WTC11 (cell line): ENCODE measurements at regions not wholly inside any gene's neighbourhood (a gene's known extent, or its start where the extent isn't known, plus 50 kb on each side); places are given as distances from the start of the nearest gene placed in this dataset.

ENCODE experiments used
- ATAC-seq: fragments of 200-7000 bp; cut with Tn5 transposase; 2 replicates; pipeline ENCODE4 v1.10.0; 2021; ENCODE audit warnings: mild to moderate bottlenecking, moderate library complexity
- CTCF ChIA-PET: fragments of 300-600 bp; sonication (Branson Sonifier 250); formaldehyde crosslinking; loops from one replicate; lab custom pipeline; 2021; ENCODE audit warnings: antibody characterized with exemption; lab: Charles Lee
- POLR2A ChIA-PET: fragments of 350-600 bp; sonication (Branson Sonifier 250); formaldehyde crosslinking; loops from one replicate; lab custom pipeline; 2021; ENCODE audit warnings: antibody characterized with exemption; lab: Charles Lee
- DNase-seq: peaks from one replicate; pipeline ENCODE4 v3.0.0; 2021; ENCODE audit warnings: low spot score
- H3K27ac Mint-ChIP-seq: 2 replicates; pipeline ENCODE4 v1.8.0; 2021; ENCODE audit warnings: mixed read lengths
- H3K27me3 Mint-ChIP-seq: 2 replicates; pipeline ENCODE4 v1.8.0; 2021; ENCODE audit warnings: low read depth, mild to moderate bottlenecking, moderate library complexity, mixed read lengths
- H3K36me3 Mint-ChIP-seq: 2 replicates; pipeline ENCODE4 v1.8.0; 2021; ENCODE audit warnings: mixed read lengths
- H3K4me1 Mint-ChIP-seq: 2 replicates; pipeline ENCODE4 v1.8.0; 2022; ENCODE audit warnings: mixed read lengths
- H3K4me3 Mint-ChIP-seq: 2 replicates; pipeline ENCODE4 v1.8.0; 2021; ENCODE audit warnings: mild to moderate bottlenecking, moderate library complexity, mixed read lengths
- H3K9me3 Mint-ChIP-seq: 2 replicates; pipeline ENCODE4 v1.8.0; 2021; ENCODE audit warnings: mixed read lengths
- ATF1 ChIP-seq: sonication (generic); formaldehyde crosslinking; IDR thresholded peaks from 2 replicates; pipeline ENCODE4 v1.8.1; 2023; ENCODE audit warnings: mild to moderate bottlenecking, moderate library complexity, missing genetic modification reagents
- CREM ChIP-seq: sonication (generic); formaldehyde crosslinking; IDR thresholded peaks from 2 replicates; pipeline ENCODE4 v1.8.1; 2022; ENCODE audit warnings: mild to moderate bottlenecking, missing genetic modification reagents, moderate library complexity
- GABPB1 ChIP-seq: sonication (generic); formaldehyde crosslinking; IDR thresholded peaks from 2 replicates; pipeline ENCODE4 v1.8.1; 2023; ENCODE audit warnings: mild to moderate bottlenecking, missing genetic modification reagents
- JUN ChIP-seq: sonication (generic); formaldehyde crosslinking; IDR thresholded peaks from 2 replicates; pipeline ENCODE4 v1.8.0; 2023; ENCODE audit warnings: mild to moderate bottlenecking, missing genetic modification reagents
- NFATC4 ChIP-seq: fragments of 250-450 bp; sonication (Bioruptor Pico); IDR thresholded peaks from 2 replicates; pipeline ENCODE4 v1.9.0; 2021; ENCODE audit warnings: mild to moderate bottlenecking
- NFE2L1 ChIP-seq: sonication (generic); formaldehyde crosslinking; IDR thresholded peaks from 2 replicates; pipeline ENCODE4 v1.8.1; 2023; ENCODE audit warnings: missing genetic modification reagents
- NR3C1 ChIP-seq: sonication (generic); formaldehyde crosslinking; conservative IDR thresholded peaks from 2 replicates; pipeline ENCODE4 v1.8.1; 2023; ENCODE audit warnings: low read depth, mild to moderate bottlenecking, missing genetic modification reagents
- OVOL2 ChIP-seq: fragments of 250-450 bp; sonication (Bioruptor Pico); IDR thresholded peaks from 2 replicates; pipeline ENCODE4 v1.9.0; 2021; ENCODE audit warnings: mild to moderate bottlenecking, borderline replicate concordance
- RELA ChIP-seq: sonication (generic); formaldehyde crosslinking; IDR thresholded peaks from 2 replicates; pipeline ENCODE4 v1.8.1; 2022; ENCODE audit warnings: missing genetic modification reagents, mild to moderate bottlenecking, borderline replicate concordance
- SMAD3 ChIP-seq: sonication (generic); formaldehyde crosslinking; IDR thresholded peaks from 2 replicates; pipeline ENCODE4 v1.8.0; 2022; ENCODE audit warnings: missing genetic modification reagents, mild to moderate bottlenecking, borderline replicate concordance
- SOX15 ChIP-seq: fragments of 250-450 bp; sonication (Bioruptor Pico); IDR thresholded peaks from 2 replicates; pipeline ENCODE4 v1.9.0; 2021; ENCODE audit warnings: mild to moderate bottlenecking
- TEAD4 ChIP-seq: sonication (generic); formaldehyde crosslinking; IDR thresholded peaks from 2 replicates; pipeline ENCODE4 v1.8.0; 2022; ENCODE audit warnings: mild to moderate bottlenecking, missing genetic modification reagents
- ZNF232 ChIP-seq: sonication (generic); formaldehyde crosslinking; IDR thresholded peaks from 2 replicates; pipeline ENCODE4 v1.8.0; 2022; ENCODE audit warnings: mild to moderate bottlenecking, missing genetic modification reagents
- ZNF263 ChIP-seq: sonication (generic); formaldehyde crosslinking; IDR thresholded peaks from 2 replicates; pipeline ENCODE4 v1.8.1; 2022; ENCODE audit warnings: low read depth, mild to moderate bottlenecking, moderate library complexity, missing genetic modification reagents
- ZNF317 ChIP-seq: sonication (generic); formaldehyde crosslinking; IDR thresholded peaks from 2 replicates; pipeline ENCODE4 v1.8.1; 2023; ENCODE audit warnings: low read depth, mild to moderate bottlenecking, moderate library complexity, missing genetic modification reagents, borderline replicate concordance
- TF ChIP-seq, protein P1 (sequence below): sonication (generic); formaldehyde crosslinking; IDR thresholded peaks from 2 replicates; pipeline ENCODE4 v1.8.1; 2023; ENCODE audit warnings: mild to moderate bottlenecking, missing genetic modification reagents, moderate library complexity
- TF ChIP-seq, protein P2 (sequence below): sonication (generic); formaldehyde crosslinking; IDR thresholded peaks from 2 replicates; pipeline ENCODE4 v1.8.0; 2022; ENCODE audit warnings: mild to moderate bottlenecking, missing genetic modification reagents
- TF ChIP-seq, protein P3 (sequence below): fragments of 200-600 bp; IDR thresholded peaks from 2 replicates; pipeline ENCODE4 v1.8.0; 2022; ENCODE audit warnings: antibody characterized with exemption
- TF ChIP-seq, protein P4 (sequence below): fragments of 250-450 bp; sonication (Bioruptor Pico); IDR thresholded peaks from 2 replicates; pipeline ENCODE4 v1.8.0; 2021; ENCODE audit warnings: mild to moderate bottlenecking
- TF ChIP-seq, protein P5 (sequence below): sonication (generic); formaldehyde crosslinking; IDR thresholded peaks from 2 replicates; pipeline ENCODE4 v1.8.1; 2022; ENCODE audit warnings: low read depth, mild to moderate bottlenecking, moderate library complexity, missing genetic modification reagents, borderline replicate concordance
- TF ChIP-seq, protein P6 (sequence below): sonication (generic); formaldehyde crosslinking; IDR thresholded peaks from 2 replicates; pipeline ENCODE4 v1.8.0; 2022; ENCODE audit warnings: mild to moderate bottlenecking, missing genetic modification reagents
- TF ChIP-seq, protein P7 (sequence below): fragments of 250-450 bp; sonication (Bioruptor Pico); IDR thresholded peaks from 2 replicates; pipeline ENCODE4 v1.9.0; 2021; ENCODE audit warnings: mild to moderate bottlenecking, borderline replicate concordance

DNA sequence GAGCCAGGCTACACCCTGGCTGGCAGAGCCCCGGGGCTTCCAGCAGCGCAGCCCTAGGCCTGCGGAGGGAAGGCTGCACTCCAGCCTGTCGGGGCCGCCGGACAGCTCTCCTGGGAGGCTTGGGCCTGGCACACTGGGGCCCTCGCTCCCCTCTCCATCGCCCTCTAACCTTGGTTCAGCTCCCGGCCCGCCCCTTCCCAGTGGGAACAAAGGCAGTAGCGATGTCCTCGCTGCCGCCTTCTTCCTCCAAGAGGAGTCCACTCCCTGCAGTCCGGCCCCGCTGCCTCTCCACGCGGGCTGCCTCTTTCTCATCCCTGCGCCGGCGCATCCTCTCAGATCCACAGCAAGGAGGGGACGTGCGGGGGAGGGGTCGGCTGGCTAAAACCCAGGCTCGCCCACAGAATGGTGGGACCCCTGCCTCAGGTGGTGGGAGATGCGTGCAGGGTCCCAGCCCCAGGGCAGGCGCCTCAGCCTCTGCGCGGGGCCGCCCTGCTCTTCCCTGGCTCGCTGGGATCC, 138.1 kb downstream of the TWIST2 start:
- TF ChIP-seq TEAD4 (CRISPR knock-in tag) = no peak
- no peak for TF ChIP-seq ZNF232 (CRISPR knock-in tag)
- TF ChIP-seq, protein P1, sequence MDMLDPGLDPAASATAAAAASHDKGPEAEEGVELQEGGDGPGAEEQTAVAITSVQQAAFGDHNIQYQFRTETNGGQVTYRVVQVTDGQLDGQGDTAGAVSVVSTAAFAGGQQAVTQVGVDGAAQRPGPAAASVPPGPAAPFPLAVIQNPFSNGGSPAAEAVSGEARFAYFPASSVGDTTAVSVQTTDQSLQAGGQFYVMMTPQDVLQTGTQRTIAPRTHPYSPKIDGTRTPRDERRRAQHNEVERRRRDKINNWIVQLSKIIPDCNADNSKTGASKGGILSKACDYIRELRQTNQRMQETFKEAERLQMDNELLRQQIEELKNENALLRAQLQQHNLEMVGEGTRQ = no peak
- TF ChIP-seq NR3C1 (CRISPR knock-in tag) = no peak
- no peak for TF ChIP-seq ZNF263 (CRISPR knock-in tag)
- no peak for TF ChIP-seq RELA (CRISPR knock-in tag)
- TF ChIP-seq CREM (CRISPR knock-in tag) = no peak
- TF ChIP-seq SMAD3 = no peak
- TF ChIP-seq, protein P2, sequence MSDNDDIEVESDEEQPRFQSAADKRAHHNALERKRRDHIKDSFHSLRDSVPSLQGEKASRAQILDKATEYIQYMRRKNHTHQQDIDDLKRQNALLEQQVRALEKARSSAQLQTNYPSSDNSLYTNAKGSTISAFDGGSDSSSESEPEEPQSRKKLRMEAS = no peak
- no peak for TF ChIP-seq NFE2L1 (CRISPR knock-in tag)
- TF ChIP-seq, all 79 proteins: peak for 0
- H3K27ac Mint-ChIP-seq = no peak overlapping the region
- ATAC-seq (peak; percentile 77), DNase-seq (no peak)
- peaks cover 1% of the 10 kb centered on the region for H3K4me1 Mint-ChIP-seq
- H3K9me3 Mint-ChIP-seq = peaks cover 11% of the 10 kb centered on the region
- ChIA-PET POLR2A (no interaction called here), CTCF (interaction anchor here (0.9 kb wide), 1 partner anchor 12 kb away, joined by 4 read pairs; no protein-coding TSS in a partner anchor)
- no peaks in the 10 kb centered on the region for H3K27me3 Mint-ChIP-seq
- H3K36me3 Mint-ChIP-seq = no peaks in the 10 kb centered on the region
- H3K4me3 Mint-ChIP-seq = no peak overlapping the region

DNA sequence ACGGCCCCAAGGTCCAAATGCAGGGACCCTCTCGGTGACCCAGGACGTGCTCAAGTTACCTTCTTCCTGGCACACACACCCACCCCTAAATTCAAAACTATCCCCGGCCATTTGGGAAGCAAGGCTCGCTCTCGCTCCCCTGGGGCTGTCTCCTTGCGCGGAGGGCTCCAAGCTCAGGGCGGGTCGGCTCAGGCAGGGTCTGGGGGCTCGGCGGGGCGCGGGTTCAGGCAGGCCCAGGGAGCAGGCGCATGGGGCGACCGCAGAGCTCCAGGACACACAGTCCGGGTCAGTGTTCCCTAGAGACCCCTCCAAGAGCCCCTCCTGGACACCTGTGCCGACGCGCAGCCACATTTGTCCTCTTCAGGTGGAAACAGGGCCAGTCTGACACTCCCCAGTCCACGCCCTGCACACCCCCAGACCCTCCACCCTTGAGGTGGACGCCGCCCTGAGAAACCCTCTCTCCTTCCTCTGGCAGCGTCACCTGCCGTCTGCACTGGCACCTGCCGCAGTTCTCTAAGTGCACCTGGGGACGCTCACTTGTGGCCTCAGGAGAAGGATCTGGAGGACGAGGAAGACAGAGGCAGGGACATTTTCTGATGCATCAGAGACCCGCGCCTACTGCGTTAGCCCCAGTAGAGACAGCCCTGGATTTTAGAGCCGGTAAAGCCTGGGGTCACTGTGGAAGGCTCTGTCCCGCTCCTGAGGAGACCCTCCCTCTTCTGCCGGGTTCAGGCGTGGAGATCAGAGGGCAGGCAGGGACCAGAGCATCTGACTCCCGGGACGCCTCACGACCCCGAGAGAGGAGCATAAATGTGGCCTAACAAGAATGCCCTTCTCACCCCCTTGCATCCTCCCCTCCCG, 138.8 kb downstream of the TWIST2 start:
- Mint-ChIP-seq H3K4me1 (peaks cover 6% of the 10 kb centered on the region), H3K36me3 (peaks cover 2% of the 10 kb centered on the region; the same call in 1 of the 2 replicates), H3K4me3 (no peak overlapping the region), H3K27ac (no peak overlapping the region), H3K27me3 (no peaks in the 10 kb centered on the region), H3K9me3 (peaks cover 10% of the 10 kb centered on the region)
- ATAC-seq (no peak), DNase-seq (no peak)
- ChIA-PET CTCF (interaction anchor here (0.9 kb wide), 1 partner anchor 12 kb away, joined by 4 read pairs; no protein-coding TSS in a partner anchor), POLR2A (no interaction called here)
- TF ChIP-seq SOX15 (CRISPR knock-in tag) (no peak), ZNF317 (CRISPR knock-in tag) (no peak), JUN (CRISPR knock-in tag) (no peak), ZNF263 (CRISPR knock-in tag) (no peak), ATF1 (CRISPR knock-in tag) (no peak), OVOL2 (CRISPR knock-in tag) (no peak), GABPB1 (no peak), CREM (CRISPR knock-in tag) (no peak), NFATC4 (CRISPR knock-in tag) (no peak)
- TF ChIP-seq, protein P1 = no peak
- TF ChIP-seq, protein P3, sequence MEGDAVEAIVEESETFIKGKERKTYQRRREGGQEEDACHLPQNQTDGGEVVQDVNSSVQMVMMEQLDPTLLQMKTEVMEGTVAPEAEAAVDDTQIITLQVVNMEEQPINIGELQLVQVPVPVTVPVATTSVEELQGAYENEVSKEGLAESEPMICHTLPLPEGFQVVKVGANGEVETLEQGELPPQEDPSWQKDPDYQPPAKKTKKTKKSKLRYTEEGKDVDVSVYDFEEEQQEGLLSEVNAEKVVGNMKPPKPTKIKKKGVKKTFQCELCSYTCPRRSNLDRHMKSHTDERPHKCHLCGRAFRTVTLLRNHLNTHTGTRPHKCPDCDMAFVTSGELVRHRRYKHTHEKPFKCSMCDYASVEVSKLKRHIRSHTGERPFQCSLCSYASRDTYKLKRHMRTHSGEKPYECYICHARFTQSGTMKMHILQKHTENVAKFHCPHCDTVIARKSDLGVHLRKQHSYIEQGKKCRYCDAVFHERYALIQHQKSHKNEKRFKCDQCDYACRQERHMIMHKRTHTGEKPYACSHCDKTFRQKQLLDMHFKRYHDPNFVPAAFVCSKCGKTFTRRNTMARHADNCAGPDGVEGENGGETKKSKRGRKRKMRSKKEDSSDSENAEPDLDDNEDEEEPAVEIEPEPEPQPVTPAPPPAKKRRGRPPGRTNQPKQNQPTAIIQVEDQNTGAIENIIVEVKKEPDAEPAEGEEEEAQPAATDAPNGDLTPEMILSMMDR = no peak
- TF ChIP-seq, protein P4, sequence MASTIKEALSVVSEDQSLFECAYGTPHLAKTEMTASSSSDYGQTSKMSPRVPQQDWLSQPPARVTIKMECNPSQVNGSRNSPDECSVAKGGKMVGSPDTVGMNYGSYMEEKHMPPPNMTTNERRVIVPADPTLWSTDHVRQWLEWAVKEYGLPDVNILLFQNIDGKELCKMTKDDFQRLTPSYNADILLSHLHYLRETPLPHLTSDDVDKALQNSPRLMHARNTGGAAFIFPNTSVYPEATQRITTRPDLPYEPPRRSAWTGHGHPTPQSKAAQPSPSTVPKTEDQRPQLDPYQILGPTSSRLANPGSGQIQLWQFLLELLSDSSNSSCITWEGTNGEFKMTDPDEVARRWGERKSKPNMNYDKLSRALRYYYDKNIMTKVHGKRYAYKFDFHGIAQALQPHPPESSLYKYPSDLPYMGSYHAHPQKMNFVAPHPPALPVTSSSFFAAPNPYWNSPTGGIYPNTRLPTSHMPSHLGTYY = no peak
- TF ChIP-seq, protein P5, sequence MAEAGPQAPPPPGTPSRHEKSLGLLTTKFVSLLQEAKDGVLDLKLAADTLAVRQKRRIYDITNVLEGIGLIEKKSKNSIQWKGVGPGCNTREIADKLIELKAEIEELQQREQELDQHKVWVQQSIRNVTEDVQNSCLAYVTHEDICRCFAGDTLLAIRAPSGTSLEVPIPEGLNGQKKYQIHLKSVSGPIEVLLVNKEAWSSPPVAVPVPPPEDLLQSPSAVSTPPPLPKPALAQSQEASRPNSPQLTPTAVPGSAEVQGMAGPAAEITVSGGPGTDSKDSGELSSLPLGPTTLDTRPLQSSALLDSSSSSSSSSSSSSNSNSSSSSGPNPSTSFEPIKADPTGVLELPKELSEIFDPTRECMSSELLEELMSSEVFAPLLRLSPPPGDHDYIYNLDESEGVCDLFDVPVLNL = no peak
- TF ChIP-seq, protein P6, sequence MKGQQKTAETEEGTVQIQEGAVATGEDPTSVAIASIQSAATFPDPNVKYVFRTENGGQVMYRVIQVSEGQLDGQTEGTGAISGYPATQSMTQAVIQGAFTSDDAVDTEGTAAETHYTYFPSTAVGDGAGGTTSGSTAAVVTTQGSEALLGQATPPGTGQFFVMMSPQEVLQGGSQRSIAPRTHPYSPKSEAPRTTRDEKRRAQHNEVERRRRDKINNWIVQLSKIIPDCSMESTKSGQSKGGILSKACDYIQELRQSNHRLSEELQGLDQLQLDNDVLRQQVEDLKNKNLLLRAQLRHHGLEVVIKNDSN (CRISPR knock-in tag) = no peak
- TF ChIP-seq, protein P7, sequence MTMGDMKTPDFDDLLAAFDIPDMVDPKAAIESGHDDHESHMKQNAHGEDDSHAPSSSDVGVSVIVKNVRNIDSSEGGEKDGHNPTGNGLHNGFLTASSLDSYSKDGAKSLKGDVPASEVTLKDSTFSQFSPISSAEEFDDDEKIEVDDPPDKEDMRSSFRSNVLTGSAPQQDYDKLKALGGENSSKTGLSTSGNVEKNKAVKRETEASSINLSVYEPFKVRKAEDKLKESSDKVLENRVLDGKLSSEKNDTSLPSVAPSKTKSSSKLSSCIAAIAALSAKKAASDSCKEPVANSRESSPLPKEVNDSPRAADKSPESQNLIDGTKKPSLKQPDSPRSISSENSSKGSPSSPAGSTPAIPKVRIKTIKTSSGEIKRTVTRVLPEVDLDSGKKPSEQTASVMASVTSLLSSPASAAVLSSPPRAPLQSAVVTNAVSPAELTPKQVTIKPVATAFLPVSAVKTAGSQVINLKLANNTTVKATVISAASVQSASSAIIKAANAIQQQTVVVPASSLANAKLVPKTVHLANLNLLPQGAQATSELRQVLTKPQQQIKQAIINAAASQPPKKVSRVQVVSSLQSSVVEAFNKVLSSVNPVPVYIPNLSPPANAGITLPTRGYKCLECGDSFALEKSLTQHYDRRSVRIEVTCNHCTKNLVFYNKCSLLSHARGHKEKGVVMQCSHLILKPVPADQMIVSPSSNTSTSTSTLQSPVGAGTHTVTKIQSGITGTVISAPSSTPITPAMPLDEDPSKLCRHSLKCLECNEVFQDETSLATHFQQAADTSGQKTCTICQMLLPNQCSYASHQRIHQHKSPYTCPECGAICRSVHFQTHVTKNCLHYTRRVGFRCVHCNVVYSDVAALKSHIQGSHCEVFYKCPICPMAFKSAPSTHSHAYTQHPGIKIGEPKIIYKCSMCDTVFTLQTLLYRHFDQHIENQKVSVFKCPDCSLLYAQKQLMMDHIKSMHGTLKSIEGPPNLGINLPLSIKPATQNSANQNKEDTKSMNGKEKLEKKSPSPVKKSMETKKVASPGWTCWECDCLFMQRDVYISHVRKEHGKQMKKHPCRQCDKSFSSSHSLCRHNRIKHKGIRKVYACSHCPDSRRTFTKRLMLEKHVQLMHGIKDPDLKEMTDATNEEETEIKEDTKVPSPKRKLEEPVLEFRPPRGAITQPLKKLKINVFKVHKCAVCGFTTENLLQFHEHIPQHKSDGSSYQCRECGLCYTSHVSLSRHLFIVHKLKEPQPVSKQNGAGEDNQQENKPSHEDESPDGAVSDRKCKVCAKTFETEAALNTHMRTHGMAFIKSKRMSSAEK (CRISPR knock-in tag) = no peak
